NCI-H82 (cell line): ENCODE measurements at regions not wholly inside any gene's neighbourhood (a gene's known extent, or its start where the extent isn't known, plus 50 kb on each side); places are given as distances from the start of the nearest gene placed in this dataset.
"Not testable (repeated sequence)": the region's sequence is repeated elsewhere in the genome, so short reads cannot be mapped to it uniquely, and the experiment has no call there.

ENCODE experiments used
- DNase-seq: peaks from one replicate; lab custom pipeline; 2025; lab: John Stamatoyannopoulos, UW

GRCh38 chr6:50962213-50962759, 143.6 kb downstream of the TFAP2B start:
- no peak for DNase-seq

GRCh38 chr6:50963952-50964351, 145.3 kb downstream of the TFAP2B start:
- no peak for DNase-seq

- no peak for DNase-seq
These were observed 146.8 kb downstream of the TFAP2B start for GRCh38 chr6:50965495-50965894.

DNA sequence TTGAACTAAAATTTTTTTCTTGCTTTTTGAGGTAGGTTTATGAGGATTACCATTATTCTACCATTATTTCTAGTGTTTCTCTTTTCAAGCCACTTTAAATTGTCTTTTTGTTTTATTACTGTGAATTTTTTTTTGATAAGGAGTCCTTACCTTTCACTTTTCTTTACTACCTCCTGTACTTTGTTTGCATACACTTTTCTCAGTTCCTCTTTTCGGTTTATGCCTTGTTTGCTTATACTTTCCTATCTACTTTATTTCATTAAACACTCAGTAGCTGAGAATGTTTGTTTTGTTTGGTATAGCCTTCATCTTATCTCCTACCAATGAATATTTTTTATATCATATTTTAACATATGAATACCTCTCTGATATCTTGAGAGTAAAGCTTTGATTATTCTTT, 147.9 kb downstream of the TFAP2B start:
- DNase-seq, result no peak

GRCh38 chr6:50966986-50967385, 148.3 kb downstream of the TFAP2B start:
- no peak for DNase-seq

GRCh38 chr6:50968246-50968645, 149.6 kb downstream of the TFAP2B start:
- DNase-seq, result not testable (repeated sequence)

DNA sequence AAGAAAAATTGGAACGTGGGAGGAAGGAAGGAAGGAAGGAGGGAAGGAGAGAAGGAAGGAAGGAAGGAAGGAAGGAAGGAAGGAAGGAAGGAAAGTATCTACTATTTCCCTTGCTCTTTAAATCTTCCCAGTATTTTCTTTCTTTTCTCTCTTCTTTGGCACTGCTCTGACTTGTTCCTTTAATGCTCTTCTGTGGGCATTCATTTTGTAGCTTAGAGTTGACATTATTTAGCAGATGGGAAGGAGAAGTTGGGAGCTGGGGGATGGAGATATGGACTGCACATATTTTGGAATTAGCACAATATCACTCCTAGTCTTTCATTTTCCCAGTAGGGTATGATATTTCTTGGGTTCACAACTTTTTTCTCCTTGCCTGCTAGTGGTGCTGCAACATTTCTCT, 152.2 kb downstream of the TFAP2B start:
- DNase-seq, result no peak

DNA sequence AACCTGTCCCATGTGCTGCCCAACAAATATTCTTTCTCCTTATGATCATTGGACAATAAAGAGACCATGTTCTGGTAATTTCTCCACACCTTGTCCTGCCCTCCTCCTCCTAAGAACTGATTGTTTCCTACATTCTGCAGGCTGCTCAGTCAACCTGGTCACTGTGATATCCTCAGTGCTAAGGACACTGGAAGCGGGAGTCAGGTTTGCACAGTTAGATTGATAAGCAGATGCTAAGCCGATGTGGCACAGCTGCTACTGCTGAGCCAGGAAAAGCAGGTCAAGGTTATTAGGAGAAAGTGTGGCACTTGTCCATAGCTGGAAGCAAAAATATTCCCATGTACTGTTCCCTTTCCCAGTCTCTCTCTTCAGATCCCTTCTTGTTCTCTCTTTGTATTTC, 154.8 kb downstream of the TFAP2B start:
- peak; percentile 74 for DNase-seq

DNA sequence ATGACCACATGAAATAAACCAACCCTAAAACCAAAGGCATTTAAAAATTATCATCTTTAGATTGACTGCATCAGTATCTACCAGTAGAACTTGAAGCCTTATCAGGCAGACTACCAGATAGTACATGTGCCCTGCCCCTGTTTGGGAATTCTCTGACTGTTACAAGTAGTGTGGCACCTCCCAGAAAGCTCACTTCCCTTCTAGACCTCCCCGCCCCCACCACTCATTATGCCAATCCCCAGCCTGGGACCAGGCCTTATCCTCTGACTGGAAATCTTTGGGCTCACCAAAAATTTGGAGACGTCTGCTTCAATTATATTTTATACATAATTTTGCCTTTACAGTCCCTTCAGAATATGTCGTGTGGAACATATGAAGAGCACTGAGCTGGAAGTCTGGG, 155.6 kb downstream of the TFAP2B start:
- no peak for DNase-seq

GRCh38 chr6:50975216-50975615, 156.5 kb downstream of the TFAP2B start:
- no peak for DNase-seq

DNA sequence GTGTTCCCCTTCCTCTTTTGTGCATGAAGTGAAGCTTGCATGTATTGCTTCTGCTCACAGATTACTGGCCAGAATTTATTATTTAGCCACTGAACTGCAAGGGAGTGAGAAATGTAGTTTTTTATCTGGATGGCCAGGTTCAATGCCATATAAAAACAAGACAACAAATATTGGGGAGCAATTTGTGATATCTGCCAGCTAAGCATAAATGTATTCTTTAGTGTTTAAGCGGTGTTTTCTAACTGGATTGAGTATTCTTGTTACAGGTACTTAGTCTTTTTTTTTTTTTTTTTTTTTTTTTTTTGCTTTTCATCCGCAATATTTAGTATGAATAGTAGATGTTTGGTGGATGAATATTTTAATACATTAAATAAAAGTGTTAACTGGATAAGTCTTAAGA, 158.2 kb downstream of the TFAP2B start:
- no peak for DNase-seq

DNA sequence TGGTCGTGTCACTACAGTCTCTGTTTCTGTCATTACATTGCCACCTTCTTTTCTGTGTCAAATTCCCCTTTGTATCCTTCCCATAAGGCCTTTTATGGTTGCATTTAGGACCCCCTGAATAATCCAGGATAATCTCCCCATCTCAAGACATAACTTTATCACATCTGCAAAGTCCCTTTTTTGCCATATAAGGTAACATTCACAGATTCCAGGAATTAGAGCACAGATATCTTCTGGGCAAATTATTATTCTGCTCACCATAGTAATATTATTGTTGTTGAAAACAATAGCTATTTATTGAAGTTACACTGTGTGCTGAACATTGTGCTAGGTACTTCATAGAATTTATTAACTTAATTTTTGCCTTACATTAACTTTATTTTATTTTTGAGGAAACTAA, 159.1 kb downstream of the TFAP2B start:
- no peak for DNase-seq

- no peak for DNase-seq
These were observed 159.9 kb downstream of the TFAP2B start for GRCh38 chr6:50978380-50979170.

DNA sequence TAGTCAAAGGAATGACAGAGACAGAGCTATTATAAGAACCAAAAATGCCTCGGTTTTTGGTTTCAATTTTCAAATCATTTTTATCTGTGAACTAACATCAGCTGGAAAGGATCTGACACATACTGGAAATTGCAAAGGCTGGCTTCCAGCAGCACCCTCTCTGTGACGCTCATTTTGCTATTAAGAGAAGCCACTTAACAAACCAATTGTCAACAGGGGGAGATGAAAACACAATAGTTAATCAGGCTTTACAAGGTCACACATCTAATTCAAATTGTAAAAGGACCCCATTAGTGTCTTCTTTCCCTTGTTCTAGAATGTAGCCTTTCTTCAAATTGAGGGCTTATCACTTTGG, 160.5 kb downstream of the TFAP2B start:
- no peak for DNase-seq

DNA sequence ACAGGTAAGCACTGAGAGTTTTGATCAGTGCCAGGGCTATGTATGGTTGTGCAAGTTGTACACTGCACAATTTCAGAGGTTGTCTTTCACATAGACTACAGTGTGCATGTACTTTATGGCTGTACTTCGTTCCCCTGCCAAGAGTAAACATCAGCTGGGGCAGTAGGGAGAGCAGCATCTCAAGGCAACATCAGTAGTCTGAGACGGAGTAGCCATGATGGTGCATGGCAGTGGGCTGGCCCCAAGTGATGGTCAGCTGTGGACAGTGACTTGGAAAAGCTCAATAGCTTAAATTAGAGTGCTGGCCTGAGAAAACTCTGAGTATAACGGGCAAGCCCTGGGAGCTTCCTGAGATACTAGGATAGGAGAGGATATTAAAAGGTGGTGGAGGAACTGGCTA, 165.5 kb downstream of the TFAP2B start:
- DNase-seq, result no peak

- no peak for DNase-seq
These were observed 167.6 kb downstream of the TFAP2B start for GRCh38 chr6:50986319-50986718.

DNA sequence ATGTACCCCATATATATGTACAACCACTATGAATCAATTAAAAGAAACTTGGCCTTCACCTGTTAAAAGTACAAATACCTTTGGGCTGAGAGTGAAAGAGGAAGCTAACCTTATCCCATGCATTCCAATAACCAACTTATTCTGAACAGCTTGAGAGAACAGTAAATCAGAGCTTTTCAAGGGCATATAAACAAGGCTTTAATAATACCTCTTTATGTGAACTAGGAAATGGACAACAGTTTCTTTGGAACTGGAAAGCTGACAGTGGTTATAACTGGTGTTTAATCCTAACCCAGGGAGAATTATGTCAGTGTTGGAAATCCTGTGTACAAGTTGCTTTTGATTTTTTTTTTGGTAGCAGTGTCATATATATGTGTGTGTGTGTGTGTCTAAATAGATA, 170.5 kb downstream of the TFAP2B start:
- no peak for DNase-seq

DNA sequence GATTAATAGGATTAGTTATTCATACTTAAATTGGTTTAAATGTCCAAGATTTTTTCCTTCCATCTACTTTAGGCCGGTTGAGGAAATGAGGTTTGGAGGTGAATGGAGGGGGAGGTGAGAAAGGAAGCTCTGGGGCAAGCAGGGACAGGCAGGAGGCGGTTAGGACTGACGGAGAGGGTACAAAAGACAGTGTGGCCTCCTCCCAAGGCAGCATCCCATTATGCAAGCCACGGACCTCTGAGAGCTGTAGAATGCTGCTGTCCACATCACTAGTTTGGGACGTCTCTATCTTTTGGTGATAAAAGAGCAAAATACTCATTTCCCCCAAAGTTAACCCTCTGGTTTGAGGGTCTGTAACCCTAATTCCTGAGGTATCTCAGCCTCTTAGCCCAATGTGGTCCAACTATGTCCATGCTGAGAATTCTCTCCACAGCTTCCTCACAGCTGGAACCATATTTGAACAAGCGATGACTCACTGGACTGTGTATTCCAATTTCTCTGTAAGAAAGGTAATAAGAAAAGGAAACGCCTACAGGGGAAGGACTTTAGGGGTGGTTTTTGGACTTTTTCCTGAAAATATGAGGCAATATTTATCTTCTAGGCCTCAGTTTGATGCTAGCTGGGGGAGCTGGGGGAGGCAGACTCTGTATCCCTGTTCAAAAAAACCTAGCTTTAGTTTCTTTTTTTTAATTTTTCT, 172.2 kb downstream of the TFAP2B start:
- no peak for DNase-seq

DNA sequence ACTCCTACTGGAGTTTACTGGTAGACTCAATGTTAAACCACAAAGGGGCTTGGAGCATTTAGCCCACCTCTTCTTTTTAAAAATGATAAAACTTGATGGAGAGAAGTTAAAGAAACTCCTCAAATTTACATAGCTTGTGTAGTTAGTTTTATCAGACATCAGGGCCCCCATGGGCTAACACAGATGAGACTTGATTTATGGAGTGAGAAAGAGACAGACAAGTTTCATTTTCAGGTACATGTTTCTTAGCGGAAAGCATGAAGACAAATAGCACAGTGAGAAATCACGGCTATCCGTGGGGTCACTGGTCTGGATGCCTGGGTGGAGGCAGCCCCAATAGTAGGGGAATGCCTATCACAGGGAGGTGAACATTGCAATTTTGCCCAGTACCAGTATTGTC, 173.6 kb downstream of the TFAP2B start:
- no peak for DNase-seq

DNA sequence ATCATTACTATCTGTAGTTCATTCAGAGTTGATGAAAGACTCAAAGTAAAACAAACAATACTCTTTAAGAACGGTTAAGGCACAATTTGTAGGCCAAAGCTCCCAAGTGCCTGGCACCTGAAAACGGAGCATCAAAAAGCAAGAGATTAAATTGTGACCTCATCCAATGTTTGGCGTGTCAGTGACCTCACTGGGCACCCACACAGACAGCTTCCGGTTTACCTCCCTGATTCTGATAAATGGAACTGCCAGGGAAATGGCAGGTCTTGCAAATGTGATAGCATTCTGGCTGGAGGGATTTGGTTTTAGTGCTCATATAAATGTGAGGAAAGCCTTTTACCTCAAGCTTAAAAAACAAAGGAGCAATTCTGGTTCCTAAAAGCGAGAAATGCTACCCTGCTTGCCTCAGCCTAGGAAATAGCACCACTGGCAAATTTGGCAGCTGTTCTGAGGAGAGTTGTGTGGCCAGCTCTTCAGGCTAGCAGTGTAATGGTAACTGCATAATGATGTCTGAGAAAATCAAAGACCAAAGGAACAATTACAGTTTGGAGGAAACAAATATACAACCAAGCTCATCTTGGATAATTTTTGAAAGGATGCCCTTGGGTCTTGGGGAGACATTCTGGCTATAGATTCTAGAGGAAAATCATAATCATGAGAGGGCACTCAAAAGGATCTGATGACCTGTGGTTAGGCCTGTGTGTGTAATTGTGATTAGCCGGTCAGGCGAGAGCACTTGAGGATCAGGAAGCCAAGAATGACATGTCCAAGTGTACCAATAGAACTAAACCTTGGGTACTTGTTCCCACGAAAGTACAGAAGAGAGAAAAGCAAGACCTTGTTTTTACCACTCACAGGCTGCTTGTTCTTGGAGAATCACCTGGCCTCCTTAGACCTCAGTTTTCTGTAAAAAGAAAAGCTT, 174.3 kb downstream of the TFAP2B start:
- DNase-seq, result no peak

- DNase-seq, result no peak
These were observed 175.5 kb downstream of the TFAP2B start for GRCh38 chr6:50993941-50994720.

DNA sequence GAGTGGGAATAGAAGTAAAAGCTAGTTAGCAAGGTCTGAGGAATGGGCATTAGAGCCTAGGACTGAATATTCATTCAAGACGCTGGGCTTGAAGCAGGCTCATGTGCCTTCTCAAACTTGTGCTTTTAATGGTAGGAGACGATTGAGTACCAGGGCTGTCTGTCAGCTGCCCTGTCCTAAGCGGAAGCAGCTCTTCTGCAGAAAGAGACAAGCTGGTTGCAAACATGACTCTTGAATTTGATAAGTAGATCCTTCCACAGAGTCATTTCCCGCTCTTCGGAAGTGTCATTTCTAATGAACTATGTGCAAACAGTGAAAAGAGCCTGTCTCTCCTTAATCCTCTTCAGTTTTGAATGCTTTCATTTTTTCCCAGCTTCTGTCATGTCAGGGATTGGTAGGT, 176.4 kb downstream of the TFAP2B start:
- no peak for DNase-seq
